Liver (tissue), 3 donors: ENCODE measurements at regions not wholly inside any gene's neighbourhood (a gene's known extent, or its start where the extent isn't known, plus 50 kb on each side); places are given as distances from the start of the nearest gene placed in this dataset.

ENCODE experiments used
- ATF3 ChIP-seq: IDR thresholded peaks from 2 replicates; pipeline ENCODE4 v1.6.1; 2016; ENCODE audit warnings: antibody characterized with exemption
- CTCF ChIP-seq: fragments of 150-350 bp; IDR thresholded peaks from 2 replicates; pipeline ENCODE4 v1.5.1; 2017; ENCODE audit warnings: improper control_type of control experiment, low read depth, low read length; ENCODE audit not compliant: missing input control
- GABPA ChIP-seq, 2 donors: IDR thresholded peaks in 1 of 2; conservative IDR thresholded peaks in 1 of 2; 2 replicates each; pipeline ENCODE4 v1.6.1; 2016; ENCODE audit warnings: antibody characterized with exemption in 2 of 2, mild to moderate bottlenecking in 1 of 2, moderate library complexity in 1 of 2
- MAX ChIP-seq: IDR thresholded peaks from 2 replicates; pipeline ENCODE4 v1.6.1; 2016; ENCODE audit warnings: antibody characterized with exemption
- RAD21 ChIP-seq, 2 donors: IDR thresholded peaks; 2 replicates each; pipeline ENCODE4 v1.6.1; 2016; ENCODE audit warnings: antibody characterized with exemption in 2 of 2, mild to moderate bottlenecking in 2 of 2
- REST ChIP-seq: IDR thresholded peaks from 2 replicates; pipeline ENCODE4 v1.6.1; 2016; ENCODE audit warnings: antibody characterized with exemption, mild to moderate bottlenecking
- SP1 ChIP-seq: IDR thresholded peaks from 2 replicates; pipeline ENCODE4 v1.6.1; 2018; ENCODE audit warnings: antibody characterized with exemption, mild to moderate bottlenecking
- TAF1 ChIP-seq: conservative IDR thresholded peaks from 2 replicates; pipeline ENCODE4 v1.6.1; 2016; ENCODE audit warnings: antibody characterized with exemption, mild to moderate bottlenecking
- YY1 ChIP-seq: IDR thresholded peaks from 2 replicates; pipeline ENCODE4 v1.6.1; 2016; ENCODE audit warnings: antibody characterized with exemption, mild to moderate bottlenecking
- ZBTB33 ChIP-seq: IDR thresholded peaks from 2 replicates; pipeline ENCODE4 v1.6.1; 2016; ENCODE audit warnings: antibody characterized with exemption
- donor health status: healthy.
- donor health status: healthy.

GRCh38 chr12:116687888-116688287 is 50.0 kb downstream of the SPRING1 start:
- no peak for TF ChIP-seq GABPA (IDR thresholded peaks at IDR 0.05 in 1 of 2, conservative IDR thresholded peaks at IDR 0.05 in 1 of 2)
- no peak for TF ChIP-seq ZBTB33
- TF ChIP-seq CTCF: peak; percentile 29
- TF ChIP-seq ATF3: no peak
- no peak for TF ChIP-seq MAX
- TF ChIP-seq RAD21 (IDR thresholded peaks at IDR 0.05): peak; percentile 47 to 78
- TF ChIP-seq REST: no peak
- TF ChIP-seq YY1: no peak
- no peak for TF ChIP-seq TAF1
- no peak for TF ChIP-seq SP1
